Renal cortical epithelial cell (primary cell): ENCODE measurements at regions not wholly inside any gene's neighbourhood (a gene's known extent, or its start where the extent isn't known, plus 50 kb on each side); places are given as distances from the start of the nearest gene placed in this dataset.

Experiments used
- DNase-seq: peaks from one replicate; pipeline ENCODE4 v3.0.0-alpha.2; 2011; ENCODE audit warnings: low read depth

- peak; percentile 73 for DNase-seq
These were observed 988.8 kb upstream of the B3GALT2 start for GRCh38 chr1:194175251-194175650.

GRCh38 chr1:194174528-194174927 lies 988.1 kb upstream of the B3GALT2 start:
- DNase-seq, result no peak

DNA sequence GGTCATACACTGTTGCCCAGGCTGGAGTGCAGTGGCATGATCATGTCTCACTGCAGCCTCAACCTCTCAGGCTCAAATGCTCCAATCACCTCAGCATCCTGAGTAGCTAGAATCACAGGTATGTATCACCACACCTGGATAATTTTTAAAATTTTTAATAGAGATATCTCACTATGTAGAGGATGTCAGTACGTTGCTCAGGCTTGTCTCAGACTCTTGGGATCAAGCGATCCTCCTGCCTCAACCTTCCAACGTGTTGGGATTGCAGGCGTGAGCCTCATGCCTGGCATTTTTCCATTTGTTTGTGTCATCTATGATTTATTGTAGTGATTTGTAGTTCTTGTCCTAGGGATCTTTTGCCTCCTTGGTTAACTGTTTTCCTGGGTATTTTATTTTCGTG lies 985.2 kb upstream of the B3GALT2 start:
- no peak for DNase-seq

DNA sequence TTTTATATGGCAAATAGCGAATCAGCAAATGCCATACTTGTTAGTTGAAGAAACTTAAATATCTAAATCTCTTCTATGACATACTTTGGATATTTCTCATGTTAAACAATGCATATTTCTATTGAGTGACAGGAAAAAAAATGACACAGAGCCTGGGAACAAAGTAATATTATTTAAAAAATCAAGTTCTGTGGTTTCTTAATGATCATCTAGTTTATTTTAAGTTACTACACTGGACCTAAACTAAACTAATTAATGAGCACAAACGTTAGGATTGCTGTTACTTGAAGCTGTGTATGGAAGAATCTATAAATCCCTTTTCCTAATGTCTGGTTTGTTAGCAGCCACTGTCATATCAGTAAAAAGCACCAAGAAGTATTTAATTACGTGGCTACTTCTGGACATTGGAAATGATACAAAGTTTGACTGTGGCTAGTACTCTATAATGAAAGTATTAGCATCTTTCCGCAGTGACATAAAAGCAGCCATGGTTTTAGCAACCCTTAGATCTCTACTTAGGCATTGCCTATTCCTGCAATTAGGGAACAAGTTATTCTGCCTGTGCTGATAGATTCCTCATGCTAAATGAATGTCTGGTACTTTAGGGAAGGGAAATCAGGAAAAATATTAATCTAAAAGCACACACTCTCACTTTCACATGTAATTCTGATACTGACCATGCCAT lies 981.7 kb upstream of the B3GALT2 start:
- no peak for DNase-seq

DNA sequence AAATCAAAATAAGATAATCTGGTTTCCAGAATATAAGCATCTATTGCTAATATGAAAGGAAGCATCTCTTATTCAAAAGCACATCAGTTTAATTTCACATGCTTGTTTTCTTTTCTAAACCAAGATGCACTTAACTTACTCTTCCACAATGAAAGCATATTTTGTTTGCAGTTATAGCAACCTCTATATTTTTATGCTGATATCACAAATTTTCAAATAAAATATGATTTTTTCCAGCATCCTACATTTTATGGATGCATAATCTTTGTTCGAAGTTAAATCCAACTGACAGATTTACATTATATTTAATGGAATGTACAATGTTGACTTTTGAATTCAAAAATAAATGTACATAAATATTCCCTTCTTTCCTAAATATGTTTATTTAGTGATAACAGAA lies 978.3 kb upstream of the B3GALT2 start:
- no peak for DNase-seq

DNA sequence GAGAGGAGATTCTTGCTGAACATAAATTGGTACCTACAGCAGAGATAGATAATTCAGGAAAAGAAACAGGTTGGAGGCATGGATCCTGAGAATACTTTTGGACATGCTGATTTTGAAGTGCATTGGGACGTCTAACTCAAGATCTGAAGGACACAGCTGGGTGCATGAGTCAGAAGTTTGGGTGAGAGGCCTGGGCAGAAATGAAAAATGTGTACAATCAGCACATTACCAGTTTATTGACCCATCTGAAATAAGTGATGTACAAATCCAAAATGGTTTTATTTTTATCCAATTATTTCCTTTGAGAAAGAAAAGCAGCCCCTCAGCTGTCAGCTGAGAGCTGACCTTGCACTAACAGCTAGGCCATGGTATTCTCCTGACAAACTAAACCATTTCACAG lies 975.2 kb upstream of the B3GALT2 start:
- DNase-seq, result no peak

GRCh38 chr1:194159941-194160340 lies 973.5 kb upstream of the B3GALT2 start:
- DNase-seq, result peak; percentile 4

- no peak for DNase-seq
These were observed 969.5 kb upstream of the B3GALT2 start for GRCh38 chr1:194155962-194156361.

DNA sequence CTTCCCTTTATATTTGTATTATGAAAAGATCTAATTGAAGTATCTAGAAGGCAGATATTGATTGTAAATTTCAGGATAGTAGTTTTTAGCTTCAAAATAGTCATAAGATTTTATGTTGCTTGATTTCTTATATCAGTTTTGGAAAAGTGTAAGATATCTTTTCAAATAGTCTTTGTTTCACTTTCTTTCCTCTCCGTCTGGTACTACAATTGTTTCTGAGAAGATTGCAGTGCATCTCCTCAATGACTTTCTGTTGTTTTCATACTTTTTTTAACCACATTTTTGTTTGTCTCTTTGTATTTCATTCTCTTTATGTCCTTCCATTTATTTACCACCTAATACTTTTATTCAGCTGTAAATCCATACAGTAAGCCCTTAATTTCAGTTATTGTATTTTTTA lies 964.6 kb upstream of the B3GALT2 start:
- DNase-seq, result no peak

DNA sequence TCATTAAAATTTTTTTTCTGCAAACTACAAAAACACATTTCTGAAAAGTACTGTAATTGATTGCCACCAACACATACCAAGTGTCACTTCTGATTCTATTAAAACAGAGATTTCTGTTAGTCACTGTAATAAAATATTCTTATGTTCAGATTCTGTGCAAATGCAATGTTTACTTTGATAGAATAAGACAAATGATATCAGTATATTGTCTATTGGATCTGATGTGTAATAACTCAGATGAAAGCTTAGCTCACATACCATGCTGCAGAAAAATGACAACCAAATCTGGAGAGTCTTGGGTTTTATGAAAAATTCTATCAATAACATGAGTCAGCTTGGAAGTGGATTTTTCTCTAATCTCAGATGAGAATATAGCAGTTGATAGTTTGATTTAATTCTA lies 963.8 kb upstream of the B3GALT2 start:
- DNase-seq, result no peak

DNA sequence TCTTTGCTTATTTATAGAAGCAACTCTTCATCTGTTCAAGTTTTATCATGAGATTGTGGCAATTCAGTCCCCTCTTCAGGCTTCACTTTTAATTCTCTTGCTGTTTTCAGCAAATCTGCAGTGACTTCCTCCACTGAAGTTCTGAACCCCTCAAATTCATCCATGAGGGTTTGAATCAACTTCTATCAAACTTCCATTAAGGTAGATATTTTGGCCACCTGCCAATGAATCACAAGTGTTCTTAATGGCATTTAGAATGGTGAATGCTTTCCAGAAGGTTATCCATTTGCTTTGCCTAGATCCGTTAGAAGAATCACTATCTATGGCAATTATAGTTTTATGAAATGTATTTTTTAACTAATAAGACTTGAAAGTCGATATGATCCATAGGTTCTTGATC lies 946.7 kb upstream of the B3GALT2 start:
- DNase-seq, result no peak

DNA sequence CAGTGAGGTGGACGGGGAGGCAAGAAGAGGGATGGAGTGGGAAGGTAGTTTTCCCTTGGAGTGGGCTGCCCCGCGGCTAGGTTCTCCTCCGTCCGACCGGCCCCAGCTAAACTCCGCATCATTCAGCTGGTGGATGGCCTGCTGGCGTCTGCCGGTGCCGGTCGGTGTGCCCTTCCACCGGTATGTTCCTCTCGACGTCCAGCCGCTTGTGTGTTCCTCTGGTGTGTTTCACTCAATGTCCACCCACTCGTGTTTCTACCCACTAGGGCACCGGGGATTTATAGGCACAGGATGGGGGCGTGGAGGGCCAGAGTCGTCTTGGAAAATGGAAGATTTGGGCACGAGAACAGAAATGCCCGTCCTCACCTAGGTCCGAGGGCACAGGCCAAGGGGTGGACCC lies 931.7 kb upstream of the B3GALT2 start:
- DNase-seq, result no peak

- no peak for DNase-seq
These were observed 931.2 kb upstream of the B3GALT2 start for GRCh38 chr1:194117582-194117981.

DNA sequence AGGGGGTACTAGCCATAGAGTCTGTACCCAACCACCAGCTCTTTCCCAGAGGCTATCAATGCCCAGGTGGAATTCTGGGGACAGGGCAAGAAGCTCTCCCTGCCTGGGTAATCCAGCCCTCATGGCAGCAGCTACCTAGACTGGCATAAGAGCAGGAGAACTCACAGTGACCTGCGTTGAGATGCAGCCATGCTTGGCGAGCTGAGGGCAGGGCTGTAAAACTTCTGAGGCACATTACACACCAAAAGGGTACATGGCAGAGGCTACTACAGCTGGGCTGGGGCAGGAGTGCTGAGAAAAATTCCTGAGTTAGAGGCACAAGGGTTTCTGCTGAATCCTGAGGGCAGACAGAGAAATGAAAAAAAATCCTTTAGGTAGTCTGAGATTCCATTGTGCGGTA lies 927.9 kb upstream of the B3GALT2 start:
- DNase-seq, result peak; percentile 0

GRCh38 chr1:194105381-194105780 lies 919.0 kb upstream of the B3GALT2 start:
- DNase-seq, result no peak

DNA sequence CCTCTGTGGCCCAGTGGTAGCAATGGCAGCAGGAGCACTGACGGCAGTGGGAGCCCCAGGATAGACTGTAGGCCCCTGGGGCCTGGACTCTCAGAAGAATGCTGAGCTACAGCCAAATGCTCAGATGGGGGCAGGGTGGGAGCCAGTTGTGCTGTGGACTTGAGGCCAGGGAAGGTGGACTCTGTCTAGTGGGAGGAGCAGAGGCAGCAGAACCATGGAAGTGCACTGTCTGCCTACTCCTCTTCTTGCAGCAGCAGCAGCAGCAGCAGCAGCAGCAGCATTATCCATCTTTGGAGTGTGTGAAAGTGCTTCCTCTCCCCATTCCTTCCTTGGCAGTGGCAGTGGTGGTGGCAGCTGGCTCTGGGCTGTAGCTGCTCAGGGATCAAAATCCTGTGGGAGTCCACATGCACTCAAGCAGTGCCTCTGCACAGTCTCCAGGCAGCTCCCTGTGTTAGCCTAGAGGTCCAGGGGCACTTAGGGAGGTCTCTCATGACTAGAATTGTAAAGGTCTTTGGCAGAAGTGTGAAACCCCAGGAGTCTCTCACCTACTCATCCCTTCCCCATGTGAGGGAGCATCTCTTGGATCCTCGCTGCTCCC lies 917.9 kb upstream of the B3GALT2 start:
- no peak for DNase-seq

- no peak for DNase-seq
These were observed 917.3 kb upstream of the B3GALT2 start for GRCh38 chr1:194103516-194104246.

GRCh38 chr1:194103101-194103500 lies 916.7 kb upstream of the B3GALT2 start:
- no peak for DNase-seq

- peak; percentile 1 for DNase-seq
These were observed 916.2 kb upstream of the B3GALT2 start for GRCh38 chr1:194102607-194103006.

DNA sequence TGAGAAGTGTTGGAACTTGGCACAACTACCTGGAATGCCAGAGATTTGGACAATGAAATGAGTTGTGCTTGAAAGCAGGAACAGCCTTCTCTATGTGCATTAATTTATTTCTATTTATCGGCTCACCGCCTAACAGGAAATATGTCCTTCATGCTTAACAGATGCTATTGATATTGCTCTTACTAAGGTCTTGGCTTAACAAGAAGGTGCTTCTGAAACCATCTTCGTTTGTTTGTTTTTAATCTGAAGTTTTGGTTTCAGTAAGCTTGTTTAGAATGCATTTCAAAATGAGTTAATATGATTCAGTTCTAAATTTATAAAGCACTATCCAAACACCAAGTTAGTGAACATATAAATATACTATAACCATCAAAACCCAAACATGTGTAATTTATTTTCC lies 898.3 kb upstream of the B3GALT2 start:
- DNase-seq, result no peak

DNA sequence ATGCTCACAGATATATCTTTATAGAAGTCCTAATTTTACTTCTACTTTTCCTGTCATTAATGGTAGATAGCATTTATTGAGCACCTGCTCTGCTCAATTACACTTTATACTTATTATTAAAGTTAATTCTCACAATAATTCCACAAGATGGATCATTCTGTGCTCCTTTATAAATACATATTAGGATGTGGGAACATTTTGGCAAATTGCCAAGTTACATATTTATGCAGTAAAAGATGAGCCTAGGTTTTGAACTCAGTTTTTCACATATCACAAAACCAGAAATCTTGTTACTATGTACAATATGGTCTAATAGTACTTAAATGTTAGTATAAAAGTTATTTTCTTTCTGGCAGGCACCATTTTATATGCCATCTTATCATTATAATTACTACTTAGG lies 895.0 kb upstream of the B3GALT2 start:
- no peak for DNase-seq

DNA sequence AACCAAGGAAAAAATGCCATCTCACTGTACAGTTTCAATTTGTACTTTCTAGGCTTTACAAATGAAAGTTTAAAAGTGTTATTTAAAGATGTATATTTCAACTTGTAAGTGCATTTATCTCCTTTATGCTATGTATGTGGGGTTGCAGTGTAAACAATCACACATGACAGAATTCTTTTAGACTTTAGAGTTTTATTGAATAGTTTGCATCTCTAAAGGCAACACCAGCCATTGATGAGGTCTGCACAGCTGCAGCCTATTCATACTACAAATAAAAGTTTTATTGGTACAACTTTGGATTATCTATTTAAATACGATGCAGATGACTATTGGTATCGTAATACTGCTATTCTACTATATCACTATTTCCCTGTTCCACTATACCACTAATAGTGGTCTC lies 894.4 kb upstream of the B3GALT2 start:
- DNase-seq, result no peak

DNA sequence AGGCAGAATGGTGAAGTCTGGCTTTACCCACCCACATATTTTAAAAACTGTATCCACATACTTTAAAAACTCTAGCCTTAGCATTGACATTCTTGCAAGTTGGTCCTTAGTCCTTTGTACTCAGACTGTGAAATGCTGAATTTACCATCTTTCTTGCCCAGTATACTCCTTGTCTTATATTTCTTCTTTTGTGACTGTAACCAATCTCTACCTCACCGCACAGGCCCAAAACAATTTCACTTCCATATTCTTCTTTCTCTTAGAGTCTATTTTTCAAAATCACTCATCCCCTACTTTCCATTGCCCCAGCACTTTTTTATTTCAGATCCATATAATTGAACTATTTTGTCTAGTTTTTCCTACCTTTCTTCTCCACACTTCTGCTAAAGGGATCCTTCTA lies 892.4 kb upstream of the B3GALT2 start:
- no peak for DNase-seq
